Upper lobe of left lung (tissue), 4 donors: ENCODE measurements at regions not wholly inside any gene's neighbourhood (a gene's known extent, or its start where the extent isn't known, plus 50 kb on each side); places are given as distances from the start of the nearest gene placed in this dataset.

Source experiments
- EP300 ChIP-seq, 4 donors: sonication (generic); formaldehyde crosslinking; IDR thresholded peaks; one replicate each; pipeline ENCODE4 v1.5.1; 2017; ENCODE audit warnings: antibody characterized with exemption in 4 of 4, control low read depth in 2 of 4
- POLR2A ChIP-seq, 4 donors: fragments of 450-650 bp; IDR thresholded peaks; one replicate each; pipeline ENCODE4 v1.5.1; 2016 to 2017; ENCODE audit warnings: antibody characterized with exemption in 4 of 4, mild to moderate bottlenecking in 2 of 4
- POLR2AphosphoS5 ChIP-seq, 2 donors: sonication (generic); formaldehyde crosslinking; IDR thresholded peaks; one replicate each; pipeline ENCODE4 v1.5.1; 2017; ENCODE audit warnings: antibody characterized with exemption in 2 of 2
- TF ChIP-seq, protein P1 (sequence below), 6 experiments: fragments of 450-650 bp in 4 of 6; fragments of 200-600 bp in 2 of 6; sonication (generic) in 2 of 6; IDR thresholded peaks; one replicate each; pipeline ENCODE4 v1.5.1; 2016 to 2019; ENCODE audit warnings: antibody characterized with exemption in 6 of 6

DNA sequence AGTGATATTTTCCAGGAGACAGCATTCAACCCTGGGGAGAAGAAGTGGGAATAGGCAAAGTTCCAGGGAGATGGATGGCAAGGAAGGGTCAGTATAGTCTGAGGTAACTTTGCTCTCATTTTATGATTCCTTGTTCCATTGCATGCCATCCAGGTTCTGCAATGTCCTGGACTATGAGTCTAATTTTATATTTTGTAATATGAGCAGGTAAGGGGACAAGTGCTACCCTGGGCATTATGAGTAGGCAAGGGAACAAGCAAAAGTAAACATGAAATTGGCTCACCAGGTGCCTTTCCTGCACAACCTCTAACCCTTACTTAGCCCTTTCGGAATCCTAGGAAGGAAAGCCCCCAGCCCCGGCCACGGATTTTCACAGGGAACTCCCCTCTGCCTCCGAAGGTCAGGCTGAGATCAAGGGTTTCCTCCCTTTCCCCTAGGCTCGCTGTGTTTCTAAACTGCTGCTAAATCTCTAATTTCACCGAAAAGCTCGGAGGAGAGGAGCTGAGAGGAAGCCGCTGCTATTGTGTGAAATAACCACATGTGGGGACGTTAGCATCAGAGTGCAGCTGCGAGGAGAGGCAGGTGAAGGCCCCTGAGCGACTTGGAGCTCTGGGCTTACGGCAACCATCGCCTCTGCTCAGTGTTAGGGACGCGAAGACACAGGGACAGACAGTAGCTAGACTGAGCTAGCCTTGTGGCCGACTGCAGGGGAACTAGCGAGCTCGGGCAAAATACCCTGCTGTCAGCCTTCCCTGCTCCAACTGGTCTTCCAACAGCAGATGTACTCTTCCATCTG is 194.7 kb downstream of the KDM5D start:
- TF ChIP-seq, protein P1, sequence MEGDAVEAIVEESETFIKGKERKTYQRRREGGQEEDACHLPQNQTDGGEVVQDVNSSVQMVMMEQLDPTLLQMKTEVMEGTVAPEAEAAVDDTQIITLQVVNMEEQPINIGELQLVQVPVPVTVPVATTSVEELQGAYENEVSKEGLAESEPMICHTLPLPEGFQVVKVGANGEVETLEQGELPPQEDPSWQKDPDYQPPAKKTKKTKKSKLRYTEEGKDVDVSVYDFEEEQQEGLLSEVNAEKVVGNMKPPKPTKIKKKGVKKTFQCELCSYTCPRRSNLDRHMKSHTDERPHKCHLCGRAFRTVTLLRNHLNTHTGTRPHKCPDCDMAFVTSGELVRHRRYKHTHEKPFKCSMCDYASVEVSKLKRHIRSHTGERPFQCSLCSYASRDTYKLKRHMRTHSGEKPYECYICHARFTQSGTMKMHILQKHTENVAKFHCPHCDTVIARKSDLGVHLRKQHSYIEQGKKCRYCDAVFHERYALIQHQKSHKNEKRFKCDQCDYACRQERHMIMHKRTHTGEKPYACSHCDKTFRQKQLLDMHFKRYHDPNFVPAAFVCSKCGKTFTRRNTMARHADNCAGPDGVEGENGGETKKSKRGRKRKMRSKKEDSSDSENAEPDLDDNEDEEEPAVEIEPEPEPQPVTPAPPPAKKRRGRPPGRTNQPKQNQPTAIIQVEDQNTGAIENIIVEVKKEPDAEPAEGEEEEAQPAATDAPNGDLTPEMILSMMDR (IDR thresholded peaks at IDR 0.05) = no peak
- TF ChIP-seq EP300 (IDR thresholded peaks at IDR 0.05) = no peak
- TF ChIP-seq POLR2AphosphoS5 (IDR thresholded peaks at IDR 0.05) = no peak
- no peak for TF ChIP-seq POLR2A (IDR thresholded peaks at IDR 0.05)
